ENCODE measurements at regions not wholly inside any gene's neighbourhood (a gene's known extent, or its start where the extent isn't known, plus 50 kb on each side); places are given as distances from the start of the nearest gene placed in this dataset.
"Not testable (repeated sequence)": the region's sequence is repeated elsewhere in the genome, so short reads cannot be mapped to it uniquely, and the experiment has no call there.

DNA sequence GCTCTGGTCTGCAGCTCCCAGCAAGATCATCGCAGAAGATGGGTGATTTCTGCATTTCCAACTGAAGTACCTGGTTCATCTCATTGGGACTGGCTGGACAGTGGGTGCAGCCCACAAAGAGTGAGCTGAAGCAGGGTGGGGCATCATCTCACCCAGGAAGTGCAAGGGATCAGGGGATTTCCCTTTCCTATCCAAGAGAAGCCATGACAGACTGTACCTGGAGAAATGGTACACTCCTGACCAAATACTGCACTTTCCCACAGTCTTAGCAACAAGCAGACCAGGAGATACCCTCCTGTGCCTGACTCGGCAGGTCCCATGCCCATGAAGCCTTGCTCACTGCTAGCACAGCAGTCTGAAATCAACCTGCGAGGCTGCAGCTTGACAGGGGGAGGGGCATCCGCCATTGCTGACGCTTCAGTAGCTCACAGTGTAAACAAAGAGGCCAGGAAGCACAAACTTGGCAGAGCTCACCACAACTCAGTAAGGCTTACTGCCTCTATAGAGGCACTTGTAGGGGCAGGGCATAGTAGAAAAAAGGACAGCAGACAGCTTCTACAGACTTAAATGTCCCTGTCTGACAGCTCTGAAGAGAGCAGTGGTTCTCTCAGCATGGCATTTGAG is 60.5 kb downstream of the AREG start:
- not testable (repeated sequence) for DNase-seq (ENCODE audit: low spot score)

DNA sequence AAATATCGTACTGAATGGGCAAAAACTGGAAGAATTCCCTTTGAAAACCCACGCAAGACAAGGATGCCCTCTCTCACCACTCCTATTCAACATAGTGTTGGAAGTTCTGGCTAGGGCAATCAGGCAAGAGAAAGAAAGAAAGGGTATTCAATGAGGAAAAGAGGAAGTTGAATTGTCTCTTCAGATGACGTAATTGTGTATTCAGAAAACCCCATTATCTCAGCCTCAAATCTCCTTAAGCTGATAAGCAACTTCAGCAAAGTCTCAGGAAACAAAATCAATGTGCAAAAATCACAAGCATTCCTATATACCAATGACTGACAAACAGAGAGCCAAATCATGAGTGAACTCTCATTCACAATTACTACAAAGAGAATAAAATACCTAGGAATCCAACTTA is 64.4 kb downstream of the AREG start:
- not testable (repeated sequence) for DNase-seq (ENCODE audit: low spot score)

DNA sequence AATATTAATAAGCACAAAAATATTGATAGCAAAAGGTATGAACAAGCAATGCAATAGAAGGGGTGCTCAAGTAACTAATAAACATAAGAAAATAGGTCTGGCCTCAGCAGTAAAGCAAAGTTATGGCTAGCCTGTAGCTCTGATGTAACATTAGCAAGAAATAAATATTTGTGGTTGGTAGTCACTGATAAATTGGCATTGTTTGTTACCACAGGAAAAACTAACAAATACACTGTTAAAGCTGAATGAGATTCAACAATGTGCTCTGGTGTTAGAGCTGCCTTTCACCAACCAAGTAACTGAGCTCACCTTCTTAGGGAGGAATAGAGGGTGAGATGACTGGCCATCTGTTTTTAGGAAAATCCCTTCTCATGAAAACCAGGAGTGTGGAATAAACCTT is 71.4 kb downstream of the AREG start:
- no peak for DNase-seq (ENCODE audit: low spot score)

DNA sequence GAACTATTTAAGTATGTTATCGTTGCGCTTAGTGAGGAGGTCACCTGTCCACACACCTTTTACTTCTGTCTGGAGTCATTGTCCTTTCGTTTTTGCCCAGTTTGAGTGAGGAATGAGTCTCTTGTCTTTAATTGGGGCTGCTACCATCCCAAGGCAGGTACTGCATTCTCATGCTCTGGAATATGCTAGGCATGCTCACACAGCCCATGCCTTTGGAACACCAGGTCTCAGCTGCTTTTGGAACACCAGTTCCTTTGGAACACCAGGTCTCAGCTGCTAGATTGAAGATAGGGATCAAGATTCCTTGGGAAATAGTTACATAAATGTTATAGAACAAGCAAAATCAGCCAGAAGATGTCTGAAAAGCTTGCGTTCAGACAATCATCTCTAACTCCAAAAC is 73.1 kb downstream of the AREG start:
- no peak for DNase-seq (ENCODE audit: low spot score)

DNA sequence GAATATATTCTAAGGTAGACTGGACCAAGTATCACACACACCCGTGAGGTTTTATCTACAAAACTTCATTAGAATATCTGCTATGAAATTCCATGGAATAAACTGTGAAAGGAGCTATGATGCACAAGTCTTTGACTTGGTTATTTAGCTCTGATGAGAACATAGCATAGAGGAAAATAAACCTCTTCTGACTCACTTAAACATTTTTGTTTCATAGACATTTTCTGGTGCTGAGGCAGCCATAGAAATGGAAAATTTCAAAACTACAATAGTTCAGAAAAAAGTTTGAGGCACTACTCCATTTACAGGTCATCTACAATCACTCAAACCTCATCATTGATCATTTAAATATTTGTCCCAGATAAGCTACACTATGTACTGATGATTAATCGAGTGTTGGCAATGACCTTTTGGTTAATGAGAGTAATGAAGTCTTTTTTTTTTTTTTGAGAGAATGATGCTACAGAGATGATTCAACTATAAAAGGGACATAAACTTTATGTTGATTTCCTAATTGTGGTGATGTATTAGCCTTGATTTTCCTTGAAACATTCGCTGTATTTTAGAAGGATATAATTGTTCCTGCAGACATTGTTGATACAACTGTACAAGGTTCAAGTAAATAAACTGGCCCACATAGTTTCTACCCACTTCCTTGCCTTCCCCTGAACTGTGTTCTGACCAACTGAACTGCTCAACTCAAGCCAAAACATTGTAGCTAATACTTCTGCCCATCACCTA is 77.5 kb downstream of the AREG start:
- DNase-seq (ENCODE audit: low spot score) = no peak

DNA sequence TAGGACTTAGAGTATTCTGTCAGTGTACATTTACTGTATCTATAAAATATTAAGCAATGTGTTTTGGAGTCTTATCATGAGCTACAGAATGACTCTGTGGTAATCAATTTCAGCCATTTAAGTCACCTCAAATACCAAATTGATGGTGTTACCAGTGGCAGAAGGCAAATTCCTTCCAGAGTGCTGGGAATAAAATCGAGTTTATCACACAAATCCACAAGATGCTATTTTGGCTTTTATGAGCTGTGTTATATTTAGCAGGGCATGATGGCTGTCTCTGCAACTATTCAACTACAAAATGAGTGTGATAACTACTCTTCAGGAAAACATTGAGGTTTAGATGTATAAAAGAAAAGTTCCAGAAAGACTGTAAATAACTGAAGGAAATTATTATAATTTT is 78.2 kb downstream of the AREG start:
- no peak for DNase-seq (ENCODE audit: low spot score)

DNA sequence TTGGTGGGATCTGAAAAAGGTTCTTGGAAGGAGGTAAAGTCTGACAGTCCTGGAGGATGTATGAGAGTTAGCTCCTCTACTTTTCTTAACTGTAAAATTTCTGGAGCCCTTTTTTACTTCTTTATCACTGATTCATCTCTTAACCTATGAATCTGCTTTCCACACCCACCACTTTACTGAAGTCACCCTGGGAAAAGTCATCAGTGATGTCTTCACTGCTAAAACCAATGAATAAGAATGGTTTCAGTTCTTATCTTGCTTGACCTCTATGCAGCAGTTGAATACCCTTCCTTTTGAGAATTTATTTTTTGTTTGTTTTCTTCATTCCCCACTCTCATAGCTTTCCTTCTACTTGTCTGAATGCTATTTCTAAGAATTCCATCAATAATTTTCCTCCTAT is 80.0 kb downstream of the AREG start:
- no peak for DNase-seq (ENCODE audit: low spot score)

DNA sequence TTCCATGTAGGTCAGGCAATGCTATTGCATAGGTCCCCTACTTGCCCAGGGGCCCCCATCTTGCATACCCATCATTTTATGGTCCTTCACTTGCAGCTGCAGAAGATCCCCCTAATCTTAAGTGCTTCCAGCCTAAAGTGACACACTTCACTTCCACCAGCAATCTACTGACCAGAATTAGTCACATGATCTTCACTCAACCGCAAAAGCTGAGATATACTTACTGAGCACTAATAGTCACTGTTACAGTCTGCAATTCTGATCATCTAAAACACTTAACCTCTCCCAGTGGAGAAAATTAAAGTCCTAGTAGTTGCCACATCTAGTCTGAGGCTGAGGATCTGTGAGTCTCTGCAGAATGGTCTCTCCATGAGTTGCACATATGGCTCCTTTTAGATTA is 82.1 kb downstream of the AREG start:
- no peak for DNase-seq (ENCODE audit: low spot score)

DNA sequence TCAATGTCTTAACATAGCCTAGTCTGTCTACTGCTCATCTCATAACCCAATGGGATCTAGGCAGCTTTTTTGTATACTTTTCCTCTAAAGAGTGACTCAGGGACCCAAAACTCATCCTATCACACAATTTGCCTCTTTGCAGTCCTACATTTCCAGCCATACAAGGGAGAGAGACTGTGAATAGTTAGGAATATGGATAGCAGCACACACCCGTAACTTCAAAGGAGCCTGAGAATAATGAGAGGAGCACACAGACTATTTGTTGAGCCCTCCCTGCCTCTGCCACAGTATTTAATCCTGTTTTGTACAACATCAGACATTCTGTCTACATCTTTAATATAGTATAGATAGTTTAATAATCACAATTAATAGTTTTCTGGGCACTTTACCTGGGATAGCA is 83.2 kb downstream of the AREG start:
- no peak for DNase-seq (ENCODE audit: low spot score)

DNA sequence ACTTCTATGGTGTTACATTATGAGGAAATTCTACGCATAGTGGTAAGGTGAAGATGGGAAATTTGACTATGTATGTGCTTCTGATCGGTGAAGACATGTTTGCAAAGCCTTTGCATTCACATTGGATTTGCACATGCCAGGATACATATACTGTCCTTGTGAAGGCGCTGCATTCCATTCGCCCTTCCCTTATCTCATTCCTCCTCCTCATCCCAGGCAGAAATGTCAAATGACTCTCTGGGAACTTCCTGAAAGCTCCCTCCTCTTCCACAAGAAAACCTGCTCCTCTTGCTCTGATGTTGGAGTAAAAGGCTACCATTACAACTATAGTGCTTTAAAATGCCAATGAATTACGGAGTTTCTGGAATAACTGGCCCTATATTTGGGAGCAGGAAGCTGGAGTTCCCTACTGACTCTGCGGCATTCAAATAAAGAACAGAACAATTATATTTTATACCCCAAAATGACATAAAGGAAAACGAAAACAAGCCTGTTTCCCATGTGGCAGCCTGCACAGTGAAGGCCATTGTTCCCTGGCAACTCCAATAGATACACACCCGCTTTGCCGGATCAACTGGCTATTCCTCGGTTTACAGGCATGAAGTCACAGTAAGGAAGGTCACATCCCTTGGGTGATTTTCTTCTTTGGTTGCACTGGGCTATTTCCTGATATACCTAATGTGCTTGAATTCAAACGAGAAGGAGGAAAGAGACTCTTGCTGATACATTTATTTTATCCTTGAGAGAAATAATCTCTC is 84.5 kb downstream of the AREG start:
- no peak for DNase-seq (ENCODE audit: low spot score)

DNA sequence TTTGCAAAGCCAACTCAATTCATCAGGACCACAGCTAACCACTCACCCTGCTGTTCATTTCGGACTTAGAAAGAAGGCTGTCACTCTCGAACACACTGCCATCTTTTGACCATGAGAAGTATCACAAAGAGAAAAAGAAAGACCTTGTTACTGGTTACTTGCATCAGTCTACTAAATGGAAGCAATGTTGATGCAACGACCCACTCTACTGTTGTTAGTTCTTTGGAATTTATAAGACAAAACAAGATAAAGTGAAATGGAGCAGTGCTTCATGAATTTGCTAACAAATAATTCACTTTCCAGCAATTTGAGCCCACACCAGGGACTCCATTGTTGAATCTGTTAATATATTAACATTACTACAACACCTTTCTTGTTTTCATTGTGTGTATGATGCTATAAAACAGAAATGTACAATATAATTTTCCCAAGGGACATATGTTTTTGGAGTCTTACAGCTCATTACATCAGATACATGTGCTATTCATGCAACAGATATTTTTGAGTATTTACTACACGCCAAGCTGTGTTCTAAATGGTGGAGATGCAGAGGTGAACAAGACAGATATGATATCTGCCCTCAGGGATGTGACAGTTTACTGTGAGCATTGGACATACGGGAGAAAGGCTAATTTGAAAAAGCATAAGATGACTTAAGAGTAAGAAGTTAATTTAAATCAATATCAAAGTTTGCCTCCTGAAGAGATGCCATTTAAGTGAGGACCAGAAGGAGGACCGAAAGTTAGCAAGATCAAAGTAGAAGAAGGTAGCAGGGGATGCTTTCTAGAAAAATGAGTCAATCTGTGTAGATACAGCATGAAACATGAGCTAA is 87.2 kb downstream of the AREG start:
- DNase-seq (ENCODE audit: low spot score) = peak; percentile 32

DNA sequence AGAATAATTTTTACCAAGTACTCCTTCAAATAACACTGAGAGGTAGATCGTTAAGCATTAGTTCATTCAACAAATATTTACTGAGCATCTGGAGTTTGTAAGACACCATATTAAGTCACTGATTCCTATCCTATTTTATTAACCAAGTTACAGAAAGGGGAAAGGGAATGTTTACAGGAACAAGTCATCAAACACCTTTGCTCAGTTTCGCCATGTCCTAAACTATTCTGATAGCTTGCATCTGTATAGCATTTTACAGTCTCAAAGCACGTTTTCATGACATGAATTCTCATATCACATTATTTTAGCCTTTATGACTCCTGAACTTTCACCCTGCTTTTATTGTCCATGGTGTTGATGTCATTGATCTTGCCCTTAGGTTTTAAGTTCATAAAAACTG is 89.2 kb downstream of the AREG start:
- no peak for DNase-seq (ENCODE audit: low spot score)

DNA sequence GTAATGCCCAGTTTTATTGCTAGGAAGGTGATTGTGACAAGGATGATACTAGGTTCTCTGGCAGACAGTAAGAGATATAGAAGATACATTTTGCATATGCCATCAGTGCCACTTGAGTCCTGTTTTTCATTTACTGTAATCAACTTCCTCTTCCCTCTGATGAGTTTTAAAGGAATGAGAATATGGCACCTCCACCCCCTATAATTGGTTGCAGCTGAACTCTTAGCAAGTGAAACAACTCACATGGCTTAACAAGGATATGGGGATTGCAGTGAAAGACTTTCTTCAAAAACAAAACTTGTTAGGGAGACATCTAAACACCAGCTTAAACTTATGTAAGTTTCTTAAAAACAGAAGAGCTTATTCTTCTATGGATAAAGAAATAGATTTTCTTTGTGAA is 90.0 kb downstream of the AREG start:
- DNase-seq (ENCODE audit: low spot score) = no peak

DNA sequence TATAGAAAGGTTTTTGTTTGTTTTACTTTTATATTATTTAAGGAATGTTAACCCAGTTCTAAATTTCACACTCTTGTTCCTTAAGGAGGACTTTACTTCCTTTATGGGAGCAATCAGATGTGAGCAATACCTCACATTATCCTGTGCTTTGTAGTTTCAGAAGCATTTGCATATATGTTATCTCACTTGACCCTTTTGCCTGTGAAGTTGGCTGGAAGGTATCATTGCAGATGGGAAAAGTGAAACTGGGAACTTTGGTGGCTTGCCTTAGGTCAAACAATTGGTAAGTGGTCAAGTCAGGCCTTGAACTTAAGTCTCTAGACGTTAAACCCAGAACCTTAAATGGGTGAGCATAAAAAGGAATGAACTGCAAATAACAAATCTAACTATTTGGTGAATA is 90.6 kb downstream of the AREG start:
- no peak for DNase-seq (ENCODE audit: low spot score)

DNA sequence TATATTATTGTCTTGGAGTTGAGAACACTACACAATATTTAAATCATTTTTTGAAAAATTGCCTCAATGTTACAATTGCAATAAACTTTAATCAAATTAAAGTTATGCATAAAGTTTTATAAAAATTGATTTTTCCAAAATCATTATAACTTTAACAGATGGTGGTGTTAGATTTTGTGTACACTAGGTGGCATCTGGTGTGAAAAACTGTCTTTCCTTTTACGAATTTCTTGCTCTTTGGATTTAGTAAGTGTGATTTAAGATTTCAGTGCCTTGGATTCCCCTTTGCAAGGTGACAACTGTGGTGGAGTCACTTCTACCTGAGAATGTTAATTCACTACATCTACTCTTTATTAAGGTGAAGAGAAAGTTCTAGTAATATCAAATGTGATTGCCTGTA is 91.6 kb downstream of the AREG start:
- no peak for DNase-seq (ENCODE audit: low spot score)

DNA sequence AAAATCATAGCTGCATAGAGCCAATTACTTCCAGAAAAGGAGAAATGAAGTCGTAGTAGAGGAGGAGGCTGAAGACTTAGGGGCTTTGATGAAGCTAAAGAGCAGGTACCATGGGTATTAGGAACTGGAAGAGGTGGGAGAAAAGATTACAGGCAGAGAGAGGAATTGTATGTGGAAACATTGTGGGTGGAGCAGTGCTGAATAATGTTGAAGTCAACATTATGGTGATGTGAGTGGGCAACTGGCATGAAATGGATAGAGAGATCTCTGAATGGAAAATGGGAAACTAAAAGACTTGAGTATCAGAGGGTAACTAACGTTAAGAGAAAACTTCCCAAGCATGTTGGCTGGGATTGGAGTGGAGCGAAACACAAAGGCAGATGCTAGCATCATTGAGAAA is 92.5 kb downstream of the AREG start:
- no peak for DNase-seq (ENCODE audit: low spot score)

DNA sequence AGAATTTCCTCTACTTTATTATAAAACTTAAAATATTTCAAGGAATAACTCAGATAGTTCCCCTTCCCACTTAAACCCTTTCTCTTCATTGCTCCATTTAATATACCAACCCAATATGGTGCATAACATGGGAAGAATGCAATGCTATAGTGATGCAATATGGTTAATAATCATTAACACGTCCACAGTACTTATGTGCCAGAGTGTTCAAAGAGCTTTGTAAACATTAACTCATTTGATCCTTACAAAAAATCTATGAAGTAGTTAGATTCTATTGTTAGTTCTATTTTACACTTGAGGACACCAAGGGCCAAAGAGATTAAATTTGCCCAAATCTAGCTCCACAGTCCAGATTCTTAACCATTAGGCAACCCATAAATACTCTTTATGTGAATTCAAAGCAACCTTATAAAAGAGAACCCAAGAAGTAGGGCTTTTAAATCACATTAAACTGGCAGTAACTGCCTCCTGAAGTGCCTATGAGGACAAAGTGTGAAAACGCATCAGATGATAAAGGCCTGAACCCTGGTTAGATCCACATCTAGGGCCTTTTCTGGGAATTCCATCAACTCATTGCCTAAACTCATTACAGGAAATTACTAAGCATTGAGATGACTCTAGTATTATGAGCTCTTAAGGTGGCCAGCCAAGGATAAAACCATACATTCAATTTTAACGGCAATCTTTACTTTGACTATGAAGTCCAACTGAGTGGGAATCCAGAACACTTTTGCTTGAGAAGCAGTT is 94.3 kb downstream of the AREG start:
- no peak for DNase-seq (ENCODE audit: low spot score)

DNA sequence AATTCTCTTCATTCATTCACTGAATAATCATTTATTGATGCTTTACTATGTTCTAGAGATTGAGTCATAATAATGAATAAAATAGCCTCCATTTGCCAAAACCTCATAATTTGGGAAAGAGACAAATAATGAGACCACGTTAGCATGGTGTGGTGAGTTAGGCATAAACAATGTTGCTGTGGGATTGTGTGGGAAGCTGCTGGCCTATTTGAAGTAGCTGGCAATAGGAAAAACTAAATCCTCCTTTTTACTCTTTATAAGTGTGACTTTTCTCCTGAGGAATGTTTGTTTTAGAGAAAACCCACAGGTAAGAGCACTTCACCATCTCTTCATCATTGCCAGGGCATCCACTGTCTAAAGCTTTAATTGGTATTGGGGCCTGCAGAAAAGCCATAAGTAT is 95.3 kb downstream of the AREG start:
- DNase-seq (ENCODE audit: low spot score) = no peak

DNA sequence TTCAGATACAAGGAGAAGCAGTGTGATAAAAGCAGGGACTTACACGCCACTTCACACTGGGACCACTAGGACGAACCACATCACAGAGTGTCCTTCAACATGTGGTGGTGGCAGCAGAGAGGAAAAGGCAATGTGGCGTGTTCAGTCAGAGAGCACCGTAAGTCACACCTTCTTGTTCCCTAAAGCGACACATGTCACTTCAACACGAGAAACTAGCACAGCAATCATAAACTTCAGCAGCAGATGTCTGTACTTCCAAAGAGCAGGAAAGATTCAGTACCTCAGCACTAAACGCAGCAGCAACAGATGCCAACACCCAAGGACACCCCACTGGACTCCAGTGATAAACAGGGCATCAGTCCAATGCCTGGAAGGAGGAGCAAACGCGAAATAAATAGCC is 96.7 kb downstream of the AREG start:
- no peak for DNase-seq (ENCODE audit: low spot score)

DNA sequence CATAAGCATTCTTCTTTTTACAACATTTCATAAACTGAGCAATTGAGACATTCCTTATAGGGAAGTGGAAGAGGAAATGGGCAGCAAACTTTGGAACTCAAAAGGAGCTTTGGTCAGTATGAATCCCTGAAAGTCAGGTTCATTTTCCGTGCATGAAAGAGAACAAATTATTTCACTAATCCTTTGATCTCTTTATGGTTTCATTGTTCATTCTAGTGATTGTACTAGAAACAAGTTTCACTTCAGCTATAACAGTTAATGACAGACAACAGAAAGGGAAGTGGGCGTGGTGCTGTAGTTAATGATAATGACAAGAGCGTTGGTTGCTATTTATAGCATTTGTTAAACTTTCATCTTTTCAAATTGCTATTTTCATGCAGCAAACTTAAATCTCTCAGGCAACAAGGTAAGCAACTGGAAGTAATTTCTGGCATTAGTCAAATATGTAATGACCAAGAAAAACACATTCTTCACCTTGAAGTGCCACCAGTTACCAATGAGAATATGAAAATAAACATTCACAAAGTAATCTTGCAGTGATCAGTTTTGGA is 98.4 kb downstream of the AREG start:
- no peak for DNase-seq (ENCODE audit: low spot score)

DNA sequence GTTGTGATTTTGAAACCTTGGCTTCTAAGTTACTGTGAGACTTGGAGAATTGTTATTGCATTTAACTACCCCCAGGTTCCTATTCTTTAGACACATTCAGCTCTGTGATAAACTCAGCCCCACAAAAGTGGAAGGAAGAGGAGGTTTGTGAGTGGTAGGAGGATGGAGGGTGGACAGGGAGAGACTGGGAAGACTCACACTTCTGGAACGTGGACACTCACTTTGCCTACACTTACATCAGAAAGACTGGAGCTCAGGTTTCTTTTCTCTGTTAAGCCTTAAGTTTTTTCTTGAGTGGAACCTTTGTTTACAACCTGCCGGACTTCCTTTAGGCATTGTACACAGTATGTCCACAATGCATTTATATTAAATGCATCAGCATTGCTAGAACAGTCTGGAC is 99.0 kb downstream of the AREG start:
- DNase-seq (ENCODE audit: low spot score) = no peak

All from cerebellar cortex (tissue), 1 donor.